SIG-M5 treated with dmso at 0.1 percent for 504 hours (cell line): ENCODE measurements at regions not wholly inside any gene's neighbourhood (a gene's known extent, or its start where the extent isn't known, plus 50 kb on each side); places are given as distances from the start of the nearest gene placed in this dataset.
A peak's percentile ranks its signal among the peaks of the same experiment; 100 is the strongest.

ENCODE experiments used
- DNase-seq: peaks from one replicate; lab custom pipeline; 2025; ENCODE audit not compliant: unreplicated experiment; lab: John Stamatoyannopoulos, UW

GRCh38 chr6:144805049-144805448, 519.9 kb downstream of the UTRN start:
- no peak for DNase-seq

DNA sequence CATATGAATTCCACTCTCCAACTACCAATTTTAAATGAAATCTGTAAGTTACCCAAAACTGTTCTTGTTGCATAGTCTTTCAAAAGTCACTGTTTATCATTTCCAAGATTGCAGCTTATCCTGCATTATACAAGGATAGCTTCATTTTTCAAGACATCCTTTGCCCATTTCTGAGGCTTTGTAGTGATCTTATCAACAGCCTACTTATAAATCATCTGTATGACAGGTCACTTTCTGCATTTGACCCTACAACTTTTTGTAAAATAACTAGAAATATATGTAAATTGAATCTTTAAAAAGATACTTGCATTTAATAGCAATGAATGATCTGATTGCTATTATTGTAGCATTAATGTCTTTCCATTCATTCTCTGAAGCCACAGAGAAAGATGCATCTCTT, 521.1 kb downstream of the UTRN start:
- no peak for DNase-seq

GRCh38 chr6:144809120-144809519, 524.0 kb downstream of the UTRN start:
- no peak for DNase-seq

GRCh38 chr6:144809969-144810368, 524.8 kb downstream of the UTRN start:
- no peak for DNase-seq

DNA sequence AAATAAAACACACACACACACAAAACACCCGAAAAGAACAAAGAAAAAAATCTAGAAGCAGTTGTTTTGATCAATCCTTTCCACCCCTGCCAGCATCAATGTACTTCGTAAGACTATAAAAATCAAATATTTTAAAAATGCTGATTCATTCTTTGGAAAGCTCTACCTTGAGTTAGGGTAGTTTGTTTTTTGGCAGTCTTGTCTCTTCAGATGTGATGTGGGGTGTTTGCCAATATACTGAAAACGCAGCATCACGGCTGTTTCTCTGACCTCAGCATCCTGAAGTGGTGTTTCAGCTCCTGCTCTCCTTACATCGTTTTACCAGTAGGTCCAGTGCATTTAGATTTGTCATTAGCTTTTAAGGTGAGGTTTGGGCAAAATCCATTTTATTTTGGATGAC, 526.0 kb downstream of the UTRN start:
- DNase-seq, result no peak

- no peak for DNase-seq
These were observed 531.8 kb downstream of the UTRN start for GRCh38 chr6:144816936-144817335.

- DNase-seq, result peak; percentile 3
These were observed 535.1 kb downstream of the UTRN start for GRCh38 chr6:144820270-144820669.

DNA sequence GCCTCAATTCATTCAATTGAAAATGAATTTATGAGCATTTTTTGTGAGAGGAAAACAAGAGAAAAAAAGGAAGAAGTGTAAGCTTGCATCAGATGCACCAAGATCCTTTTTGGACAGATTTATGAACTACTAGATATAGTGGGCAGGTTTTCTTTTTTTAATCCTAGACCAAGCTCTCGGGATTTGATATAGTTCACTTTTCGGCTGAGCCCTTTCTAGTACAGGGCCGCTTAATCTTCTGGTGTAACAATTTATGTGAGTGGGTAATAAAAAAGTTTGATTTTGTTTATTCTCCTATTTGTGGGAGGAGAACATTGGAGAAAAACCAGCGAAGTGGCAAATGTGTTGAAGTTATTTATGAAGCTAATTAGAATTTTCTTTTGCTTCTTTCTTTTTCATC, 538.0 kb downstream of the UTRN start:
- DNase-seq, result no peak

- no peak for DNase-seq
These were observed 538.9 kb downstream of the UTRN start for GRCh38 chr6:144824018-144824417.

- no peak for DNase-seq
These were observed 549.4 kb downstream of the UTRN start for GRCh38 chr6:144834426-144835038.

DNA sequence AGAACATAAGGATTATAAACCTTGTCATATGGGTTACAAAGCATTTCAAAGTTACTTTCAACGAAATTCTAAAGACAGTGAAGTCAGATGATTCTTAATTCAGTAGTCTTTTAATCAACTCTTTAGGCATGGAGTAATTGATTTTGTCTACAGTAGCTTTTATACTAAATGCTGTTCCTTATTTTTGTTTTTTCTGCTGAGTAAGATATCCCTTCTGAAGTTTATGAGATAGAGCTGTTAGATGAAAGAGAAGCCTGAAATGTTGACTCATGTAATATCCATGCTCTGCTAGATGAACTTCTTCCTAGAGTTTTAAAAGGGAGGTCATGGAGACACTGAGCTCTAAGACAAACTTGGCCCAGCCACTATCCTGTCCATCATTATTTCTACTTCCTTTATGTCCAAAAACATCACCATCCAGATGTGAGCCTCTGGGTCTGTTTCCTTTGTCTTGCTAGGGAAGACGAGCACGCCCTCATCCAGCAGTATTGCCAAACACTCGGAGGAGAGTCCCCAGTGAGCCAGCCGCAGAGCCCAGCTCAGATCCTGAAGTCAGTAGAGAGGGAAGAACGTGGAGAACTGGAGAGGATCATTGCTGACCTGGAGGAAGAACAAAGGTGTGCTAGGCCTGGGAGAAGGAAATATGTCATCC, 550.3 kb downstream of the UTRN start:
- DNase-seq, result no peak

DNA sequence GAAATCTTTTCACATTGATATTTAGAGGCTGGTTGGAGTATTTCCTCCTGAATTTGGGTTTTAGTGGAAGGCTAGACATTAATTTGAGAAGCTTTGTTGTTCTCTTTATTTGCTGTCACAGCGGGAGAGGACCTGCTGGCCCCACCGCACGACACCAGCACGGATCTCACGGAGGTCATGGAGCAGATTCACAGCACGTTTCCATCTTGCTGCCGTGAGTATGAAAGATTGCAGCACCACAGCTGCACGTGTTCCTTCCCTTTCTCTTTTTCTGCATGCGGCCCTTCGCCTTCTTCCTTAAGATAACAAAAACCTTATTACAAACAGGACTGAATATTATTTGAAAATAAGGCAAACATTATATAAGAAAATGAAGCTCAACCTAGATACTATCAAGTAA, 555.5 kb downstream of the UTRN start:
- no peak for DNase-seq

DNA sequence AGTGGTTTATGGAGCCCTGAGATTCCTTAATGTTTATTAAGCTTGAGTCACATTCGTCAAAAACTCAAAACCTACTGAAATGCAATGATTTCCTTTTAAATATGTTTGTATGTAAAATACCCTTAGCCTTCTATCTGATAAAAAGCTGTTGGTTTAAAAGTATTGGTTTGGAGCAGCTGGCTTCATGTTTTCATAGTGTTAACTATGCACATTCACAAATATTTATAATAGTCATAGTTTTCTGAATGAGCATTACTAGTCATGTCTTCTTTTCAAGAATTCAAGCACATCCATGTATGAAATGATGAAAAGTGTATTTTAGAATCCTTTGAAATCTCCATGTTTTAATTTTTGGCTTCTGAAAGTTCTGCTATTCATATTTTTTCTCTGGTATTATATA, 558.6 kb downstream of the UTRN start:
- DNase-seq, result no peak

- no peak for DNase-seq
These were observed 559.5 kb downstream of the UTRN start for GRCh38 chr6:144844596-144844995.

DNA sequence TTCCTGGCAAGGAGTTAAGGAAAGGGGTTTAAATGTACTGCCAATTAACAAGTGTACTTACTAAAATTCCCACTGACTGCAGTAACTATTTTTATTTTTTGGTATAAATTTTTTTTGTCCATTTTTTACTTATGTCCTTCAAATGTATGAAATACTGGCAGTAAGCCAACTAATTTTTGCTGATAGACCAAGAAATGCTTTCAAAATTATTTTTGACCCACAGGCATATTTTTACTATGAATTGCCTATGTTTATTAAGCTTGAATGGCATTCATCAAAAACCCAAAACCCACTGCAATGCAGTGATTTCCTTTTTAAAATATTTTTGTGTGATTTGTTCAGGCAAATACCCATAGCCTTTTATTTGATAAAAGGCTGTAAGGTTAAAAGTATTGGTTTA, 560.1 kb downstream of the UTRN start:
- no peak for DNase-seq

GRCh38 chr6:144847916-144848315, 562.8 kb downstream of the UTRN start:
- DNase-seq, result no peak

- no peak for DNase-seq
These were observed 564.8 kb downstream of the UTRN start for GRCh38 chr6:144849920-144850319.

DNA sequence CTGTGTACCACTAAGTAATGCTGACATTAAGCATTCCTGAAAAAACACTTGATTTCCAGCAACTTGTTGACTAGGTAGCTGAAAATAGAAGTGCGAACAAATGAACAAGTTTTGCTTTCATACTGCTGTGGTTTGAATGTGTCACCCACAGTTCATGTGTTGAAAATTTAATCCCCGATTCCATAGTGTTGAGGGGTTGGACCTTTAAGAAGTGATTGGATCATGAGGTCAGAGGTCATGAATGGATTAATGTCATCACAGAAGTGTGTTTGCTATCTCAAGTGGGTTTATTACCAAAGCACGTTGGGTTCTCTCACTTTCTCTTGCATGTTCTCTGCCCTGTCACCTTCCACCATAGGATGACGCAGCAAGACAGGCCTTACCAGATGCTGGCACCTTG, 568.5 kb downstream of the UTRN start:
- DNase-seq, result no peak

- DNase-seq, result no peak
These were observed 569.5 kb downstream of the UTRN start for GRCh38 chr6:144854654-144855053.

GRCh38 chr6:144855375-144855774, 570.2 kb downstream of the UTRN start:
- DNase-seq, result no peak

GRCh38 chr6:144855812-144856531, 570.8 kb downstream of the UTRN start:
- no peak for DNase-seq

- DNase-seq, result no peak
These were observed 571.5 kb downstream of the UTRN start for GRCh38 chr6:144856622-144857021.
